ENCODE measurements at regions not wholly inside any gene's neighbourhood (a gene's known extent, or its start where the extent isn't known, plus 50 kb on each side); places are given as distances from the start of the nearest gene placed in this dataset.

- no peak for DNase-seq
These were observed 198.1 kb upstream of the RNF32 start for GRCh38 chr7:156442516-156442915.

- DNase-seq = no peak
These were observed 200.1 kb upstream of the RNF32 start for GRCh38 chr7:156440456-156440855.

GRCh38 chr7:156438011-156438410 is 202.6 kb upstream of the RNF32 start:
- no peak for DNase-seq

- DNase-seq = no peak
These were observed 203.5 kb upstream of the RNF32 start for GRCh38 chr7:156437021-156437614.

- DNase-seq = no peak
These were observed 204.9 kb upstream of the RNF32 start for GRCh38 chr7:156435486-156436231.

- DNase-seq = no peak
These were observed 205.9 kb upstream of the RNF32 start for GRCh38 chr7:156434706-156435105.

GRCh38 chr7:156432018-156432417 is 208.6 kb upstream of the RNF32 start:
- DNase-seq = no peak

GRCh38 chr7:156430109-156430508 is 210.5 kb upstream of the RNF32 start:
- no peak for DNase-seq

- no peak for DNase-seq
These were observed 211.1 kb upstream of the RNF32 start for GRCh38 chr7:156429514-156429913.

GRCh38 chr7:156423876-156424275 is 216.7 kb upstream of the RNF32 start:
- no peak for DNase-seq

- DNase-seq = no peak
These were observed 220.1 kb upstream of the RNF32 start for GRCh38 chr7:156420496-156420895.

GRCh38 chr7:156419782-156420181 is 220.8 kb upstream of the RNF32 start:
- DNase-seq = no peak

GRCh38 chr7:156402255-156402654 is 238.3 kb upstream of the RNF32 start:
- DNase-seq = no peak

GRCh38 chr7:156401617-156402016 is 239.0 kb upstream of the RNF32 start:
- no peak for DNase-seq

- DNase-seq = no peak
These were observed 240.5 kb upstream of the RNF32 start for GRCh38 chr7:156400046-156400445.

- DNase-seq = peak; percentile 58
These were observed 243.3 kb upstream of the RNF32 start for GRCh38 chr7:156397249-156397648.

- DNase-seq = no peak
These were observed 251.4 kb upstream of the RNF32 start for GRCh38 chr7:156389116-156389692.

GRCh38 chr7:156386097-156386496 is 254.5 kb upstream of the RNF32 start:
- no peak for DNase-seq

- DNase-seq = no peak
These were observed 255.9 kb upstream of the RNF32 start for GRCh38 chr7:156384706-156385105.

- no peak for DNase-seq
These were observed 257.0 kb upstream of the RNF32 start for GRCh38 chr7:156383526-156383925.

- DNase-seq = no peak
These were observed 260.3 kb upstream of the RNF32 start for GRCh38 chr7:156380261-156380660.

GRCh38 chr7:156379324-156380070 is 261.1 kb upstream of the RNF32 start:
- no peak for DNase-seq

GRCh38 chr7:156378806-156379205 is 261.8 kb upstream of the RNF32 start:
- no peak for DNase-seq

- no peak for DNase-seq
These were observed 264.3 kb upstream of the RNF32 start for GRCh38 chr7:156376317-156376716.
